Neural cell (in vitro differentiated cells): ENCODE measurements at regions not wholly inside any gene's neighbourhood (a gene's known extent, or its start where the extent isn't known, plus 50 kb on each side); places are given as distances from the start of the nearest gene placed in this dataset.
A peak's percentile ranks its signal among the peaks of the same experiment; 100 is the strongest.
"Not testable (repeated sequence)": the region's sequence is repeated elsewhere in the genome, so short reads cannot be mapped to it uniquely, and the experiment has no call there.

ENCODE experiments used
- H2AFZ ChIP-seq: fragments of 200-600, 300-800 bp; sonication (generic), shearing (Covaris generic); 2 replicates; pipeline ENCODE4 v1.6.0; 2014; ENCODE audit warnings: low read depth, mild to moderate bottlenecking, antibody characterized with exemption, low read length, moderate library complexity
- H3F3A ChIP-seq: fragments of 200-600 bp; shearing (Covaris generic); 2 replicates; pipeline ENCODE4 v1.6.1; 2016; ENCODE audit warnings: mild to moderate bottlenecking, moderate library complexity, mixed read lengths, antibody characterized with exemption, low read length; ENCODE audit not compliant: insufficient read depth, poor library complexity, severe bottlenecking
- H3K27ac ChIP-seq: fragments of 200-600, 300-800 bp; sonication (generic), shearing (Covaris generic); 2 replicates; pipeline ENCODE4 v1.5.1; 2014; ENCODE audit warnings: mild to moderate bottlenecking, low read length, moderate library complexity
- H3K27me3 ChIP-seq: fragments of 300-800, 200-600 bp; sonication (generic), shearing (Covaris generic); 2 replicates; pipeline ENCODE4 v1.6.0; 2014; ENCODE audit warnings: mild to moderate bottlenecking, low read depth, low read length, moderate library complexity; ENCODE audit not compliant: insufficient read depth
- H3K36me3 ChIP-seq: fragments of 300-800, 200-600 bp; sonication (generic), shearing (Covaris generic); 2 replicates; pipeline ENCODE4 v1.5.1; 2014; ENCODE audit warnings: mild to moderate bottlenecking, antibody characterized with exemption, low read length, moderate library complexity; ENCODE audit not compliant: insufficient read depth
- H3K4me2 ChIP-seq: fragments of 300-800, 200-600 bp; sonication (generic), shearing (Covaris generic); 2 replicates; pipeline ENCODE4 v1.6.0; 2014; ENCODE audit warnings: mild to moderate bottlenecking, low read length
- H3K4me3 ChIP-seq: fragments of 300-800, 200-600 bp; sonication (generic), shearing (Covaris generic); 2 replicates; pipeline ENCODE4 v1.5.1; 2014; ENCODE audit warnings: mild to moderate bottlenecking, low read length, moderate library complexity
- H3K79me2 ChIP-seq: fragments of 200-600 bp; shearing (Covaris generic); replicated peaks from 2 replicates; pipeline ENCODE4 v1.6.0; 2014; ENCODE audit warnings: mild to moderate bottlenecking, low read length, moderate library complexity; ENCODE audit not compliant: insufficient read depth
- H3K9ac ChIP-seq: fragments of 300-800, 200-600 bp; sonication (generic), shearing (Covaris generic); 2 replicates; pipeline ENCODE4 v1.6.1; 2016; ENCODE audit warnings: mild to moderate bottlenecking, low read length, mixed read lengths
- H3K9me2 ChIP-seq: fragments of 200-600 bp; shearing (Covaris generic); 2 replicates; pipeline ENCODE4 v1.6.1; 2016; ENCODE audit warnings: mild to moderate bottlenecking, low read length, mixed read lengths; ENCODE audit not compliant: insufficient read depth
- H3K9me3 ChIP-seq: fragments of 200-600, 300-800 bp; sonication (generic), shearing (Covaris generic); 2 replicates; pipeline ENCODE4 v1.6.1; 2016; ENCODE audit warnings: mild to moderate bottlenecking, mixed run types, low read length, moderate library complexity, mixed read lengths
- H4K20me1 ChIP-seq: fragments of 200-600 bp; shearing (Covaris generic); 2 replicates; pipeline ENCODE4 v1.6.1; 2016; ENCODE audit warnings: mild to moderate bottlenecking, mixed run types; ENCODE audit not compliant: insufficient read depth
- CTCF ChIP-seq: fragments of 450-650 bp; IDR thresholded peaks from 2 replicates; pipeline ENCODE4 v1.5.1; 2014; ENCODE audit warnings: antibody characterized with exemption, mild to moderate bottlenecking, moderate library complexity; ENCODE audit not compliant: poor library complexity, severe bottlenecking
- EP300 ChIP-seq: fragments of 450-650 bp; conservative IDR thresholded peaks from 2 replicates; pipeline ENCODE4 v1.6.1; 2014; ENCODE audit warnings: antibody characterized with exemption, mild to moderate bottlenecking, moderate library complexity; ENCODE audit not compliant: poor library complexity, severe bottlenecking
- EZH2 ChIP-seq: fragments of 200-600, 300-800 bp; shearing (Covaris generic), sonication (generic); IDR thresholded peaks from 2 replicates; pipeline ENCODE4 v1.6.1; 2014; ENCODE audit warnings: antibody characterized with exemption, low read length, borderline replicate concordance, mild to moderate bottlenecking; ENCODE audit not compliant: insufficient read depth, poor library complexity, severe bottlenecking
- MXI1 ChIP-seq: fragments of 450-650 bp; conservative IDR thresholded peaks from 2 replicates; pipeline ENCODE4 v1.6.1; 2014; ENCODE audit warnings: antibody characterized with exemption, mild to moderate bottlenecking; ENCODE audit not compliant: poor library complexity, severe bottlenecking
- POLR2AphosphoS5 ChIP-seq: IDR thresholded peaks from 2 replicates; pipeline ENCODE4 v1.6.1; 2012
- RAD21 ChIP-seq: fragments of 450-650 bp; conservative IDR thresholded peaks from 2 replicates; pipeline ENCODE4 v1.6.1; 2014; ENCODE audit warnings: antibody characterized with exemption, mild to moderate bottlenecking, moderate library complexity
- REST ChIP-seq: IDR thresholded peaks from 2 replicates; pipeline ENCODE4 v1.6.1; 2012; ENCODE audit warnings: borderline replicate concordance
- SMC3 ChIP-seq: fragments of 450-650 bp; conservative IDR thresholded peaks from 2 replicates; pipeline ENCODE4 v1.6.1; 2014; ENCODE audit warnings: antibody characterized with exemption, mild to moderate bottlenecking, moderate library complexity; ENCODE audit not compliant: poor library complexity
- TAF1 ChIP-seq: IDR thresholded peaks from 2 replicates; pipeline ENCODE4 v1.6.1; 2012; ENCODE audit warnings: low read depth

DNA sequence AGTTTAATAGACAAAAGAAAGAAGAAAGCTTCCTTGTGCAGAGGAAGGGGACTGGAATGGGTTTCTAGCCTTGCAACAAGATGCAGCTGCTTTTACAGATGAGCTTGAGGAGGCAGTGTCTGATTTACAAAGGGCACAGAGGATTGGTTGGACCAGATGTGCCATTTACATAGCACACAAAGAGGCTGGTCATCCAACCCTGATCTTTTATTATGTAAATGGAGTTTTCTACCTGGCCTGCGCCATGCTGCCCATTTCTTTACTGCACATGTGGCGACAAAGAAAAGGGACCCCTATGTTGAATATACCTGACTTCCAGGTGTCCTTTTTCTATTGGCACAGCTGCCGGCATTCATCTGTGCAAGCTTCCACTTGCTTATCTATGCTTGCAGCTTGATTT is 409.4 kb upstream of the FRG2C start:
- H3K27me3 ChIP-seq: no peaks in the 10 kb centered on the region
- TF ChIP-seq EZH2: no peak
- TF ChIP-seq MXI1: no peak
- no peak for TF ChIP-seq REST
- no peak for TF ChIP-seq EP300
- no peak for TF ChIP-seq RAD21
- no peak for TF ChIP-seq SMC3
- TF ChIP-seq CTCF: no peak
- TF ChIP-seq POLR2AphosphoS5: no peak
- TF ChIP-seq TAF1: no peak
- H3K9me3 ChIP-seq: no peaks in the 10 kb centered on the region
- no peak overlapping the region for H3K27ac ChIP-seq
- H3K9ac ChIP-seq: no peak overlapping the region
- H4K20me1 ChIP-seq: no peaks in the 10 kb centered on the region
- H3K79me2 ChIP-seq: no peaks in the 10 kb centered on the region
- H2AFZ ChIP-seq: no peak overlapping the region
- no peak overlapping the region for H3K4me3 ChIP-seq
- no peaks in the 10 kb centered on the region for H3K36me3 ChIP-seq
- H3F3A ChIP-seq: no peaks in the 10 kb centered on the region
- no peaks in the 10 kb centered on the region for H3K9me2 ChIP-seq
- no peak overlapping the region for H3K4me2 ChIP-seq

- not testable (repeated sequence) for H3K27ac ChIP-seq, H3K4me3 ChIP-seq, H3K9me3 ChIP-seq, H3K4me2 ChIP-seq, H3K27me3 ChIP-seq, H3K9ac ChIP-seq, H3K79me2 ChIP-seq, H3K36me3 ChIP-seq, H2AFZ ChIP-seq, H3K9me2 ChIP-seq, H3F3A ChIP-seq, H4K20me1 ChIP-seq
- peak; percentile 83 for TF ChIP-seq CTCF
- TF ChIP-seq RAD21: peak; percentile 86
- TF ChIP-seq SMC3: peak; percentile 93
These were observed 405.1 kb upstream of the FRG2C start for GRCh38 chr3:75258825-75259683.

DNA sequence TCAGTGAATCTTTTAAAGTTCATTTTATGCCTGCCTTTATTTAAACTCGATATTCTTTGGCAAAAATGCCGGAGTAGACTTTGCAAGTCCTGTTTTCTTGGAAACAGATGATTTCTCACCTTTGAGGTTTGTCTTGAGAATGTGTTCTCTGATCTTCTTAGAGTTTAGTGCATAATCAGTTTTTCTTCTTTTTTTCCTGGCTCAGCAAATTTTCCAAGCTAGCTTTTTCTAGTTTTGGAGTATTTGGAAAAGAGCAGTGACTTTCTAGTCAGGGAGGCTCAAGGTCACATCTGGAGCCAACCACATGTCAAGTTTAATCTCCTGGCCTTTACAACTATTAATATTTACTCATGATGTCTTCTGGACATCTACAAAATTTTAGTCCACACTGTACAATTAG is 403.2 kb upstream of the FRG2C start:
- not testable (repeated sequence) for H3F3A ChIP-seq, H3K9me3 ChIP-seq, H3K27ac ChIP-seq, H3K36me3 ChIP-seq, H3K27me3 ChIP-seq, H4K20me1 ChIP-seq, H3K4me2 ChIP-seq, H2AFZ ChIP-seq, H3K9me2 ChIP-seq, H3K4me3 ChIP-seq, H3K79me2 ChIP-seq, H3K9ac ChIP-seq
